ENCODE measurements at regions not wholly inside any gene's neighbourhood (a gene's known extent, or its start where the extent isn't known, plus 50 kb on each side); places are given as distances from the start of the nearest gene placed in this dataset.
"Not testable (repeated sequence)": the region's sequence is repeated elsewhere in the genome, so short reads cannot be mapped to it uniquely, and the experiment has no call there.

DNA sequence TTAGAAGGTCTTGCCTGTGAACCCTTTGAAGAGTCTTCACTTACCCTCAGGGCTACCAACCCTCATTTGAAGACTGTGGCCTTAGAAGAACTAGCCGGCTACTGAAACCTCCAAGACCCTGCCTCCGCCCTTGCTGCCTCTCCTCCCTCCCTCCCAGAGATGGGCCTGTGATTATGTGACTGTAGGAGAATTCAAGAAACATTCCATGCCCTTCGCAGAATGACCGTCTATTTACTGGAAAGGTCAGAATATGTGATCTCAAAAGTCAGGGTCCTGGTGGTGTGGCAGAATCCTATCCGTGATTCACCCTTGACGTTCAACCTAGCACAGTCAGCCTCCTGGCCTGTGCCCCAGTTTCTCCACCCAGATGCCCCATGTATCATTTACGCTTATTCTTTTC, 109.6 kb downstream of the CTNND1 start:
- no peak for DNase-seq (ENCODE audit: low read depth)

DNA sequence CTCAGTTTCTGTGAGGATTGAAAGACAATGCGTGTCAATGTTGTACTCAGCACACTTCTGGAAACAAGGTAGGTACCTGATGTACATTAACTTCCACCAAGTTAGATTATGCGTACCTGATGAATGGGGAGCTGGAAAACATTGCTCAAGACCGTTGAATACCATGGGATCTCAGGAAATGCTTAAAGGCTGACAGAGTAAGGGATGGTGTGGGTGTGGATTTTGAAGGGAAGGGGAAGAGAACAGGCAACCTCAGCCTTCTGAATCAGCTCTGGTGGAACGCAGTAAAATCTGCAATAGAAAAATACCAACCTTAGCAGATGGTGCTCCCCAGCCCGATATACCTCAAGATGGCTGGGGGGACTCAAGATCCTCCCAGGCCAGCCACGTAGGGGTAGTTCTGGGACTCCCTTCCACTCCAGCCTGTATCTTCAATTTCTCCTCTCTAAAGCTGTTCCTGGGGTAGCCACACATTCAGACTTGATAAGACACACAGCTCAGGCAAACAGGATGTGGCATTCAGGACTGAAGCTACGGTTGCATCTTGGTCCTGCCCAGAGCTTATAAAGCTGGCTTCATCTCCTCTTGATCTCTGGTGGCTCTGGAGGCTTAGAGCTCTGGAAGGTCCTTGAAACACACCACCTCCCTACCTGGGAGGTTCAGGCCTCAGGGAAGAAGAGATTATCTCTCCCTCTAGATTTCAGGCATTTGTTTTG, 111.8 kb downstream of the CTNND1 start:
- DNase-seq (ENCODE audit: low read depth), result peak; percentile 46

DNA sequence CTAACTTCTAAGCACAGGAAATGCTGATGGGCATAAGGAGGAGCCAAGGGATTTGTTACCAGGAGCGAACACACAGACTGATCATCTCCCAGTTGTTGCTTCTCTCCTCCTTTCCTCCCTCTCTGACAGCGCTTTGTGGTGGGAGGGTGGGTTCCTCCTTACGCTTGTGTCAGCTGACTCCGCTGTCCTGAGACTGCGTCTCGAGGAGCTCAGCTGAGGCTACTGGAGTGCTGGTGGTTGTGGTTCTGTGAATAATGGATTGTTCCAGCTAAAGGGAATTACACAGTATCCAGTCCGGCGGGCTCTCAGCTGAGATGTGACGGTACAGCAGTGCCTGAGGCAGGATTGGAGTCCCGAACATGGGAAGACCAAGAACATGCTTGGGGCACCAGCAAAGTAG, 113.4 kb downstream of the CTNND1 start:
- no peak for DNase-seq (ENCODE audit: low read depth)

DNA sequence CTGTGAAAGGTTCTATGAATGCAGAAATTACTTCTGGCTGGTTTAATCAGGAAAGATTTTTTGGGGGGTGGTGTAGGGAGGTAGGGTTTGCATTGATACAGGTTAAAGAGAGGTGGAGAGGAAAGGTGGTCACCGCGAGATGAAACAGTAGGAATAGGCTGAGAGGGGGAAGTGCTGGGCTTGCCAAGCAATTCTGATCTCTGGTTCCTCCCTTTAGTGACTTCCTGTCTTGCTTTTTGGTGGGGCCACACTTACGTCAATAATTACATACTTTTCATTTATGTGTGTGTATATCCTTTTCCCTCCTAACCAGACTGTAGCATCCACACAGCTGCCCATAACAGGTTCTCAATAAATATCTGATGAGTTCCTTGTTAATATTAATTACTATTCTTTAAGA, 120.0 kb downstream of the CTNND1 start:
- DNase-seq (ENCODE audit: low read depth), result no peak

- no peak for DNase-seq (ENCODE audit: low read depth)
Observed at GRCh38 chr11:57883630-57884029, 122.0 kb downstream of the CTNND1 start.

DNA sequence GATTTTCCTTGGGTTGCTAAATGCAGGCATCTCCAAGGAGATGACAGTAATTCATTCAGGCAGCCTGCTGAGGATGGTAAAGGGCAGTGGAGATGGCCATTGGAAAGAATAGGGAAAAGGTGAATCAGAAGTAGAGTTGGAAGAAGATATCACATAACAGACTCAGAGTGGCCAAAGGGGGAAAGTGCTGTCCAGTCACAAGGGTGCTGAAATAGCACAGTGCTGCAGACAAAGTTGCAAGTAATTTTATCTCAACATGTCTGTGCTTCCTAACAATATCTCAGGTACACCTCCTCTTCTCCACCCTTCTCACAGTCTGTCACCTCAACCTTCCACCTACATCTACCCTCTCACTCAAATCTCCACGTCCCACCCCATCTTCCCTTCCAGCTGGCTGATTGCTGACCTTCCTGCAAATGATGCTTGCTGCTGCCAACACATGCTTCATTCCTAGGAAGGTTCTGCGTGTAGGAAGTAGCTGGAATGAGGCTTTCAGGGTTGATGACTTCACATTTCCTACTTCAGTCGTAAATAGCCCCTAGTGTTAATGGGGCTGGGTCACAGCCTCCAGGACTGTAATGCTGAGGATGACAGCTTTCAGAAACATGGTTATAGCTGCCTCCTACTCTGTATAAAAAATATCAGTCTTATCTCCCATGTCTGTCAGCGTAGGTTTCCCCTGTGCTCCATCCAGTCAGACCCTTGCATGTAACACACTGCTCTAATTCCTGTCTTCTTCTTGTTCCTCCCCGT, 123.9 kb downstream of the CTNND1 start:
- no peak for DNase-seq (ENCODE audit: low read depth)

DNA sequence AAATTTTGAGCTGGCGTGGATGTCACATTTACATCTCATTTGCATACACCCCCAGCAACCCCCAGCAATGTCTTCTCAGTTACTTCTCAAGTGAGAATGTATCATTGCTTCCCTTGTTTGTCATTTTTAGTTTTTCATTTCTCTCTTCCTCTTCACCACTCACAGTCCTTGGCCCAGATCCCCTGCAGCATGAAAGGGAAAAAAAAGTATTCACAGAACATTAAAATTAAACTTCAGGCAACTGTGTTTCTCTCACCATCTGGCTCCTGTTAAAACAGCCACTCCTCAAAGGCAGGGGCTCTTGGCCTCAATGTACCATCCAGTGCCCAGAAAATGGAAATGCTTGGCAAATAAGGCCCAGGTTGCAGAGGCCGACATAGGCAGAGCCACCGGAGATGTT, 126.8 kb downstream of the CTNND1 start:
- DNase-seq (ENCODE audit: low read depth), result no peak

DNA sequence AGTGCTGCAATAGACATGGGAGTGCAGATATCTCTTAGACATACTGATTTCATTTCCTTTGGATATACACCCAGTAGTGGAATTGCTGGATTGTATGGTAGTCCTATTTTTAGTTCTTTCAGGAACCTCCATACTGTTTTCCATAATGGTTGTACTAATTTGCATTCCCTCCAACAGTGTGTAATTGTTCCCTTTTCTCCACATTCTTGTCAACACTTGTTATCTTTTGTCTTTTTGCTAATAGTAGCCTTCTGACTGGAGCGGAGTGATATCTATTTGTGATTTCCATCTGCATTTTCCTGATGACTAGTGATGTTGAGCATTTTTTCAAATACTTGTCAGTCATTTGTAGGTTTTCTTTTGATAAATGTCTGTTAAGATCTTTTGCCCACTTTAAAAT, 128.9 kb downstream of the CTNND1 start:
- DNase-seq (ENCODE audit: low read depth), result no peak

- DNase-seq (ENCODE audit: low read depth), result not testable (repeated sequence)
Observed at GRCh38 chr11:57893200-57893599, 130.5 kb upstream of the OR9Q1 start.

DNA sequence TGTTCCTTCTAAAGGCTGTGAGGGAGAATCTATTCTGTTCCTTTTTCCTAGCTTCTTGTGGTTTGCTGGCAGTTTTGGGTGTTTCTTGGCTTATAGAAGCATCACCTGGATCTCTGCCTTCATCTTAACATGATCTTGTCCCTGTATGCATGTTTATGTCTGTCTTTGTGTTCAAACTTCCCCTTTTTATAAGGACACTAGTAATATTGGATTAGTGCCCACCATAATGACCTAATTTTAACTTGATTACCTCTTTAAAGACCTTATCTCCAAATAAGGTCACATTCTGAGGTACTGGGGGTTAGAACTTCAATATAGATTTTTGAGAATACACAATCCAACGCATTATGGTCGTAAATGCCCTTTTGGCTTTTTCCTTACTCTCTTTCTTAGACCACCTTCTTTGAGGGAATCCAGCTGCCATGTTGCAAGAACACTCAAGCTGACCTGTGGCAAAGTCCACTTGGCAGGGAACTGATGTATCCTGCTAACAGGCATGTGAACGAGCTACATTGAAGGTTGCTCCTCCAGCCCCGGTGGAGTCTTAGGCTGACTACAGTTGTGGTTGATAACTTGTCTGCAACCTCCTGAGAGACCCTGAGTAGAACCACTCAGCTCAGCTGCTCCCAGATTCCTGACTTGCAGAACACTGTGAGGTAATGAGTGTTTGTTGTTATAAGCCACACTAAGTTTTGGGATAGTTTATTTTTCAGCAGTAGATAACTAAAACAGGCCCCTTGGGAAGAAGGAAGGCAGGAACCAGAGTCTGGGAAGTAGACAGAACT, 127.1 kb upstream of the OR9Q1 start:
- DNase-seq (ENCODE audit: low read depth), result no peak

GRCh38 chr11:57899378-57899777, 124.3 kb upstream of the OR9Q1 start:
- DNase-seq (ENCODE audit: low read depth), result no peak

GRCh38 chr11:57900320-57900719, 123.4 kb upstream of the OR9Q1 start:
- DNase-seq (ENCODE audit: low read depth), result no peak

DNA sequence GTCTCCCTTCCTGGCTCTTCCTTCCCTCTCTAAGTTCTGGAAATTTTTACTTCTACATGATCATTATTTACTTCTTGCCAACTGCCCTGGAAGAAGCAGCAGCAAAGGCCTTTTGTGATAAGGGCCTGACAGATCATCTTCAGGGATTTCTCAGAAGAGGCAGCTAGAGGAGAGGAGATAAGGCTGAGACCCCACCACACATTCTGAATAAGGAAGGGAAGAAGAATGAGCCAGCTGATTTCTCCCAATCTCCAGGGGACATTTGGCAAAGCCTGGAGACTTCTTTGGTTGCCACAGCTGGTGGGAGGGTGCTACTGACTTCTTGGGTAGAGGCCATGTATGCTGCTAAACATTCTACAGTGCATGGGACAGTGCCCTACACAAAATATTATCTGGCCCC, 122.4 kb upstream of the OR9Q1 start:
- DNase-seq (ENCODE audit: low read depth), result peak; percentile 32

DNA sequence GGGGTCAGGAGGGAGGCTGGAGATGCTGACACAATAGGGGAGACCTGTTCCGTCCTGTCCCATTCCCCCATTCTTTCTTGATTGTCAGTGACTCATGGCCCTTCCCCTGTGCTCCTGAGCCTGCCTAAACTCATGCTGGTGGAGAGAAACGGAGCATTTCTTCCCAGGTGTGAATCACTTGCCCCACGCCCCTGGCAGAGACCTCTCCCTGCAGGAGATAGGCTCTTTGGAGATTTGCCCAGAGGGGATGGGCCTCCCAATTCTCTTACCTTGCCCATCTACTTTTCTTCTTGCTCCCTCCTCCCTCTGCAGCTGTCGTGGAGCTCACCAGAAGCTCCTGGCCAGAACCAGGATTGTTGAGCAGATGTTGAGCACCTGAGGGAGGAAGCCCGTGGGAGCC, 121.9 kb upstream of the OR9Q1 start:
- no peak for DNase-seq (ENCODE audit: low read depth)

DNA sequence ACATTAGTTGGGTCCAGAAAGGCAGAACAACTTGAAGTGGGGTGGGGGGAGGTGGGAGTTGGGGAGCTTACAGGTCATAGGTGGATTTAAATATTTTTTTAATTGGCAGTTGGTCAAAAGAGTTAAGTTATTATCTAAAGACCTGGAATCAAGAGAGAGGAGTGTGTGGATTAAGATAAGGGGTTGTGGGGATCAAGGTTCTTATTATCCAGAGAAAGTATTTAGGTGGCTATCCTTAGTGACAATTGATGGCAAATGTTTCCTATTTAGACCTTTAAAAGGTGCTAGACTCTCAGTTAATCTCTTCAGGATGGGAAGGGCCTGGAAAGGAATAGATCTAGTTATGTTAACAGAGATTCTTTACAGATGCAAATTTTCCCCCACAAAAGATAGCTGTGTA, 120.7 kb upstream of the OR9Q1 start:
- no peak for DNase-seq (ENCODE audit: low read depth)

DNA sequence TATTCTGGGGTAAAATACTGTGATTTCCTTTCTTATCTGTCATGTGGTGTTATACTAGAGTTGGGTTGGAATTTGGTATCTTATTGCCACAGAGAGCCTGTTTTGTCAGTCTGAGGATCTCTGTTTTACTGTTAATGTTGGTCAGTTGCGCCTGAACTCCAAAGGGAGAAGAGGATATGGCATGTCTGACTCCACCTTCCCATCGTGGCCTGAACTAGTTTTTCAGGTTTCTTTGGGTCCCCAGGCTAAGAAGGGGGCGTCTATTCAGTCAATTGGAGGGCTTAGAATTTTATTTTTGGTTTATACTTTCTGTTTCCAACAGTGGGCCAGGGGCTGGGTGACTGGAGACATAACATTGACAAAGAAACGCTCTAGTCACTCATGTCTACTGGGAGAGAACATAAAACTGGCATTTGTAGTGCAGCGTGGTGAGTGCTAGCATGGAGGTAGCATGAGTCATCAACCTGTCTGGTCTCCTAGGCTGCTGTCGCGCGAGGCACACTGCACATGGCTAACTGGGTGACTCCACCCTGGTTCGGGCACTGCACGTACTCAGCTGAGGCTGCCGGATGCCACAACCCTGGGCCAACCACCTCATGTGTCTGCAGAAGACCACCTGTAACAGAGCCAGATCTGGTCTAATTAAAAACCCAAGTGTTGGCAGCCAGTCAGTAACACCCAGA, 120.1 kb upstream of the OR9Q1 start:
- DNase-seq (ENCODE audit: low read depth), result no peak

- no peak for DNase-seq (ENCODE audit: low read depth)
Observed at GRCh38 chr11:57904376-57904775, 119.3 kb upstream of the OR9Q1 start.

DNA sequence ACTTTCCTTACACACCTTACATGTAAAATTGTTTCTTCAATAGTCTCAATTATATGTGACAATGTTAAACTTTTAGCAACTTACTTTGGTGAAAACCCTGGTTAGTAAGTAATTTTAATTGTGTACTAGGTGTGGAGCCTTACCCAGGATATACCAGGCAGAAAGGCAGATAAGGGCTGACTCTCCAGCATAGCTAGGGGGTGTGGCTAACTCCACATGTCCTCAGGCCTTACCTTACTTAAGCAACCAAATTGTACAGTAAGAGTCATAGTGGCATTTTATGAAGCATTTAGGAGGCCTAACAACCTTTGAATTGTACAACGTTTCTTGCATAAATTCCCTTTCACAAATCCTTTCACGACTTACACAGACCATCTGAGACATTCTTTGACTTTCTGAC, 118.2 kb upstream of the OR9Q1 start:
- no peak for DNase-seq (ENCODE audit: low read depth)

DNA sequence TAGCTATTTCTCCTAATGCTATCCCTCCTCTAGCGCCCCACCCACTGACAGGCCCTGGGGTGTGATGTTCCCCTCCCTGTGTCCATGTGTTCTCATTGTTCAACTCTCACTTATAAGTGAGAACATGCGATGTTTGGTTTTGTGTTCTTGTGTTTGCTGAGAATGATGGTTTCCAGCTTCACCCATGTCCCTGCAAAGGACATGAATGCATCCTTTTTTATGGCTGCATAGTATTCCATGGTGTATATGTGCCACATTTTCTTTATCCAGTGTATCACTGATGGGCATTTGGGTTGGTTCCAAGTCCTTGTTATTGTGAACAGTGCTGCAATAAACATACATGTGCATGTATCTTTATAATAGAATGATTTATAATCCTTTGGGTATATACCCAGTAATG, 115.3 kb upstream of the OR9Q1 start:
- not testable (repeated sequence) for DNase-seq (ENCODE audit: low read depth)

DNA sequence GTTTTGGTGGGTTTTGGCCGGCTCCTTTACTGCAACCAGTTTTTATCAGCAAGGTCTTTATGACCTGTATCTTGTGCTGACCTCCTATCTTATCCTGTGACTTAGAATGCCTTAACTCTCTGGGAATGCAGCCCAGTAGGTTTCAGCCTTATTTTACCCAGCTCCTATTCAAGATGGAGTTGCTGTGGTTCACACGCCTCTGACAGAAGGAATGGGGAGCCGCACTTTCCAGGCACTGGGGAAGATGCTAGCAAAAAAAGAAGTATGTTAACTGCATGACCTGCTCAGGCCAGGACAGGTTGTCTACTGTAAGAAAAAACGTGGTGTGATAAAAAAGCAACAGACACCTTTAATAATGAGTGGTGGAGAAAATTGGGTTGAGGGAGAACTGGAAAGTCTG, 112.2 kb upstream of the OR9Q1 start:
- DNase-seq (ENCODE audit: low read depth), result not testable (repeated sequence)

GRCh38 chr11:57913715-57914704, 109.7 kb upstream of the OR9Q1 start:
- DNase-seq (ENCODE audit: low read depth), result peak; percentile 25

All from CMK (cell line).